ENCODE measurements at regions not wholly inside any gene's neighbourhood (a gene's known extent, or its start where the extent isn't known, plus 50 kb on each side); places are given as distances from the start of the nearest gene placed in this dataset.

GRCh38 chr3:150022381-150023238 lies 51.9 kb upstream of the PFN2 start:
- 84% methylated on average over 9 of the region's 9 CpGs; no CpG with 5 or more reads in 1 of the 2 experiments for WGBS, 2 experiments (ENCODE audit: extremely low coverage in 1 of 2, insufficient coverage in 1 of 2, insufficient read length in 1 of 2, insufficient replicate concordance in 2 of 2, low coverage in 1 of 2, low lambda C conversion rate in 2 of 2, missing lambda C conversion rate in 1 of 2)
- Histone ChIP-seq H3K36me3 (ENCODE audit: control insufficient read depth in 2 of 4, insufficient read depth in 4 of 4, low read length in 3 of 4) (no peaks in the 10 kb centered on the region), H3K4me1 (replicated peaks in 1 of 4; ENCODE audit: control insufficient read depth in 3 of 4, insufficient read depth in 4 of 4, low read length in 3 of 4) (peaks cover 0 to 8% (median 4%) of the 10 kb centered on the region in 4 experiments; a peak in 5 of 7 replicates), H4K91ac (replicated peaks; ENCODE audit: insufficient read length, low read length) (no peak overlapping the region), H3K4ac (replicated peaks; ENCODE audit: insufficient read length, low read depth, low read length) (no peak overlapping the region), H2BK12ac (ENCODE audit: low read depth, low read length) (peak overlapping the region; percentile 84; the same call in 1 of the 2 replicates), H2AK5ac (ENCODE audit: low read depth, low read length) (no peak overlapping the region), H4K8ac (ENCODE audit: extremely low read depth, insufficient read depth, low read length) (no peak overlapping the region; the same call in 1 of the 2 replicates), H3K79me1 (ENCODE audit: low read depth, low read length) (no peaks in the 10 kb centered on the region), H2BK120ac (replicated peaks; ENCODE audit: low read depth, low read length) (peak overlapping the region; percentile 22), H2BK5ac (ENCODE audit: low read depth, low read length) (no peak overlapping the region), H4K5ac (ENCODE audit: insufficient read length, low read depth, low read length) (no peak overlapping the region), H3K4me3 (ENCODE audit: extremely low read depth in 1 of 4, insufficient read depth in 2 of 4, low read depth in 3 of 4, low read length in 4 of 4) (no peak overlapping the region), H3K14ac (ENCODE audit: insufficient read length) (no peak overlapping the region), H3K27me3 (replicated peaks in 1 of 4; ENCODE audit: control insufficient read depth in 3 of 4, extremely low read depth in 1 of 4, insufficient read depth in 3 of 4, low read length in 3 of 4) (no peaks in the 10 kb centered on the region), H3K23me2 (ENCODE audit: low read depth, low read length) (no peaks in the 10 kb centered on the region), H3K27ac (ENCODE audit: low read depth, low read length) (no peak overlapping the region), H3K18ac (ENCODE audit: extremely low read depth, low read length) (peak overlapping the region; percentile 32), H3K9me3 (ENCODE audit: insufficient read depth in 2 of 2, low read depth in 1 of 2, low read length in 1 of 2) (no peaks in the 10 kb centered on the region), H4K20me1 (replicated peaks in 1 of 2; ENCODE audit: control insufficient read depth in 1 of 2, insufficient read depth in 2 of 2, low read length in 2 of 2) (no peaks in the 10 kb centered on the region), H2BK20ac (ENCODE audit: low read length) (peak overlapping the region; percentile 48; the same call in 1 of the 2 replicates), H3K23ac (ENCODE audit: insufficient read length) (no peak overlapping the region), H3K56ac (replicated peaks; ENCODE audit: insufficient read length, low read depth, low read length) (no peak overlapping the region), H3K4me2 (ENCODE audit: insufficient read depth in 1 of 2, low read depth in 2 of 2, low read length in 2 of 2) (no peak overlapping the region), H2BK15ac (ENCODE audit: low read length) (0 out of 2 replicates have a peak overlapping the region, but pooled peaks have one; percentile 65), H3K79me2 (ENCODE audit: control insufficient read depth in 1 of 2, insufficient read depth in 2 of 2, low read length in 2 of 2) (no peaks in the 10 kb centered on the region), H3K9ac (replicated peaks in 1 of 4; ENCODE audit: extremely low read depth in 1 of 4, low read depth in 3 of 4, low read length in 3 of 4) (no peak overlapping the region), H2AFZ (ENCODE audit: low read length) (peak overlapping the region; percentile 56)
- DNase-seq (ENCODE audit: low read depth in 1 of 2, low spot score in 2 of 2) (no peak), FAIRE-seq (no peak)
- ChIA-PET POLR2A (ENCODE audit: partially characterized antibody) (interaction anchor here (0.7 to 2.0 kb wide), 3 partner anchors 51 to 161 kb away, joined by 3 to 6 read pairs (median 3); partner anchors contain the start of gene PFN2), CTCF (ENCODE audit: partially characterized antibody) (interaction anchor here (0.7 to 3.3 kb wide), 8 partner anchors 11 to 161 kb away, joined by 3 to 12 read pairs (median 3); no protein-coding TSS in a partner anchor)
- TF ChIP-seq POLR2AphosphoS5 (IDR thresholded peaks at IDR 0.05; ENCODE audit: low read depth, low read length) (no peak), RXRA (IDR thresholded peaks at IDR 0.05; ENCODE audit: insufficient read depth, low read depth, low read length) (no peak), ASH2L (IDR thresholded peaks at IDR 0.05; ENCODE audit: low read length) (no peak), RFX5 (IDR thresholded peaks at IDR 0.05; ENCODE audit: borderline replicate concordance, low read depth, low read length) (no peak), NANOG (IDR thresholded peaks at IDR 0.05; ENCODE audit: insufficient read depth, low read depth, low read length, poor library complexity, severe bottlenecking) (no peak), CTCF (IDR thresholded peaks at IDR 0.05; ENCODE audit: control extremely low read depth in 1 of 3, insufficient read depth in 1 of 3, low read depth in 1 of 3, low read length in 3 of 3) (no peak), SAP30 (IDR thresholded peaks at IDR 0.05; ENCODE audit: insufficient read depth, insufficient replicate concordance, low read length) (no peak), SP4 (IDR thresholded peaks at IDR 0.05; ENCODE audit: low read length) (no peak), GABPA (IDR thresholded peaks at IDR 0.05; ENCODE audit: borderline replicate concordance, insufficient read depth, low read length) (no peak)
